Lung (tissue), 11 donors: ENCODE measurements at regions not wholly inside any gene's neighbourhood (a gene's known extent, or its start where the extent isn't known, plus 50 kb on each side); places are given as distances from the start of the nearest gene placed in this dataset.
"Not testable (repeated sequence)": the region's sequence is repeated elsewhere in the genome, so short reads cannot be mapped to it uniquely, and the experiment has no call there.

Experiments
- ATAC-seq: fragments of 200-7000 bp; cut with Tn5 transposase; one replicate; pipeline ENCODE4 v1.9.1; 2020; ENCODE audit warnings: moderate number of reproducible peaks; ENCODE audit not compliant: insufficient read depth, low FRiP score
- DNase-seq, 3 donors: peaks; one replicate each; pipeline ENCODE4 v3.0.0-alpha.2; 2013 to 2017
- H3K27ac ChIP-seq, 2 donors: one replicate each; pipeline ENCODE4 v1.5.1; 2013; ENCODE audit warnings: mild to moderate bottlenecking in 2 of 2, moderate library complexity in 2 of 2, control low read depth in 1 of 2, inconsistent platforms in 1 of 2, low read depth in 1 of 2, low read length in 1 of 2
- H3K27me3 ChIP-seq, 3 donors: one replicate each; pipeline ENCODE4 v1.5.1; 2013; ENCODE audit warnings: low read length in 2 of 3; ENCODE audit not compliant: control insufficient read depth in 3 of 3, insufficient read depth in 3 of 3
- H3K36me3 ChIP-seq, 4 donors: one replicate each; pipeline ENCODE4 v1.5.1; 2013; ENCODE audit warnings: low read length in 4 of 4, mild to moderate bottlenecking in 1 of 4, moderate library complexity in 1 of 4; ENCODE audit not compliant: control insufficient read depth in 4 of 4, insufficient read depth in 4 of 4
- H3K4me1 ChIP-seq, 5 donors: one replicate each; pipeline ENCODE4 v1.5.1; 2013; ENCODE audit warnings: low read length in 5 of 5, mild to moderate bottlenecking in 2 of 5, moderate library complexity in 1 of 5; ENCODE audit not compliant: control insufficient read depth in 5 of 5, insufficient read depth in 5 of 5
- H3K4me3 ChIP-seq: one replicate; pipeline ENCODE4 v1.5.1; 2013; ENCODE audit warnings: mild to moderate bottlenecking, control low read depth, moderate library complexity
- H3K9ac ChIP-seq, 2 donors: one replicate each; pipeline ENCODE4 v1.5.1; 2013; ENCODE audit warnings: low read length in 2 of 2, control low read depth in 1 of 2; ENCODE audit not compliant: insufficient read depth in 1 of 2
- H3K9me3 ChIP-seq, 4 donors: one replicate each; pipeline ENCODE4 v1.5.1; 2013; ENCODE audit warnings: low read length in 3 of 4, mild to moderate bottlenecking in 1 of 4, moderate library complexity in 1 of 4; ENCODE audit not compliant: control insufficient read depth in 4 of 4, insufficient read depth in 3 of 4
- WGBS, 2 donors: extraction: QIAGEN DNeasy Blood & Tissue Kit; methylation state at CpG; one replicate each; pipeline ENCODE4 v1.1.7; 2013; 5-methylcytosine and 5-hydroxymethylcytosine counted together
- TF ChIP-seq, protein P1 (sequence below): IDR thresholded peaks from 2 replicates; pipeline ENCODE4 v1.5.1; 2012; ENCODE audit warnings: mild to moderate bottlenecking; ENCODE audit errors: control extremely low read depth, extremely low read depth
- donor health status: control.
- donor health status: control.
- donor health status: Bipolar disorder and iron deficiency.
- donor health status: healthy.
- donor health status: DM: yes; HTN: yes; CAD: no.

- no peaks in the 10 kb centered on the region for H3K9me3 ChIP-seq
- H3K36me3 ChIP-seq: no peaks in the 10 kb centered on the region
- 73 to 90% methylated on average over 5 of the region's 5 CpGs for WGBS, 2 donors
- H3K9ac ChIP-seq: no peak overlapping the region
- no peak for DNase-seq
- no peak for ATAC-seq
- no peak overlapping the region for H3K27ac ChIP-seq
- H3K4me3 ChIP-seq: no peak overlapping the region
- H3K4me1 ChIP-seq: peaks cover 0 to 4% (median 0%) of the 10 kb centered on the region in 5 donors
- TF ChIP-seq, protein P1, sequence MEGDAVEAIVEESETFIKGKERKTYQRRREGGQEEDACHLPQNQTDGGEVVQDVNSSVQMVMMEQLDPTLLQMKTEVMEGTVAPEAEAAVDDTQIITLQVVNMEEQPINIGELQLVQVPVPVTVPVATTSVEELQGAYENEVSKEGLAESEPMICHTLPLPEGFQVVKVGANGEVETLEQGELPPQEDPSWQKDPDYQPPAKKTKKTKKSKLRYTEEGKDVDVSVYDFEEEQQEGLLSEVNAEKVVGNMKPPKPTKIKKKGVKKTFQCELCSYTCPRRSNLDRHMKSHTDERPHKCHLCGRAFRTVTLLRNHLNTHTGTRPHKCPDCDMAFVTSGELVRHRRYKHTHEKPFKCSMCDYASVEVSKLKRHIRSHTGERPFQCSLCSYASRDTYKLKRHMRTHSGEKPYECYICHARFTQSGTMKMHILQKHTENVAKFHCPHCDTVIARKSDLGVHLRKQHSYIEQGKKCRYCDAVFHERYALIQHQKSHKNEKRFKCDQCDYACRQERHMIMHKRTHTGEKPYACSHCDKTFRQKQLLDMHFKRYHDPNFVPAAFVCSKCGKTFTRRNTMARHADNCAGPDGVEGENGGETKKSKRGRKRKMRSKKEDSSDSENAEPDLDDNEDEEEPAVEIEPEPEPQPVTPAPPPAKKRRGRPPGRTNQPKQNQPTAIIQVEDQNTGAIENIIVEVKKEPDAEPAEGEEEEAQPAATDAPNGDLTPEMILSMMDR: no peak
- no peaks in the 10 kb centered on the region for H3K27me3 ChIP-seq
These were observed 60.6 kb upstream of the RDX start for GRCh38 chr11:110356762-110357671.

GRCh38 chr11:110358336-110358735 lies 61.9 kb upstream of the RDX start:
- 97% methylated on average over 3 of the region's 3 CpGs for WGBS, 2 donors
- ATAC-seq: no peak
- H3K27ac ChIP-seq: no peak overlapping the region
- no peak for DNase-seq
- H3K9me3 ChIP-seq: no peaks in the 10 kb centered on the region
- H3K36me3 ChIP-seq: no peaks in the 10 kb centered on the region
- H3K4me3 ChIP-seq: no peak overlapping the region
- no peak overlapping the region for H3K9ac ChIP-seq
- TF ChIP-seq, protein P1: no peak
- no peaks in the 10 kb centered on the region for H3K27me3 ChIP-seq
- peaks cover 2 to 10% (median 3%) of the 10 kb centered on the region in 5 donors for H3K4me1 ChIP-seq

DNA sequence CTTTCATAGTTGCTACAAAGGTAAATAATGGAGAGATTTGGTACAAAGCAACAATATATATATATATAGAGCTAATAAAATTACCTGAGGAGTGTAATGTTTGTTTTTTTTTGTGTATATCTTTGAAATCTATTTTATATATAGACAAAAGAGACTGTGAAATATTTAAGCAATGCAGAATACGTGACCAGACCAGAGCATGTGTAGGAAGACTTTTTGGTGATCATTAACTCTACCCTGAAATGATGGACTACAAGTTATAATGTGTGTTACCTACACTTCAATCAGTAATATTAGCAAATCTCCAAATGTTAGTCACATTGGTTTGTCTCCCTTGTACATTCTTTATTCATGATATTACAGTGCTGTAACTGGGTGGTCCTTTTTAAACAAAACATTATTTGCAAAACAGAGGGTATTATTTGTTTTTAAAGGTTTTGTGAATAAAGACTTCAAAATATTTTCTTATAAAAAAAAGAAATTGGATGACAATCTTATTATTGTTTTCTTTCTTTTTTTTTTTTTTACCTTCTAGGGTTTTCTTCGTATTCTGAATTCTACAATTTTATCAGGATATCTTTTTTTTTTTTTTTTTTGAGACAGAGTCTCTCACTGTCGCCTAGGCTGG lies 64.5 kb upstream of the RDX start:
- not testable (repeated sequence) for DNase-seq, H3K4me3 ChIP-seq, H3K27me3 ChIP-seq, H3K27ac ChIP-seq, H3K9ac ChIP-seq, ATAC-seq, H3K9me3 ChIP-seq, H3K36me3 ChIP-seq
- peaks cover 4 to 12% (median 7%) of the 10 kb centered on the region in 5 donors for H3K4me1 ChIP-seq
- 91 to 97% methylated on average over 3 of the region's 3 CpGs for WGBS, 2 donors

- Histone ChIP-seq H3K4me3 (no peak overlapping the region), H3K9me3 (no peaks in the 10 kb centered on the region), H3K27ac (peak overlapping the region; percentile 36 to 41), H3K4me1 (peaks cover 7 to 19% (median 13%) of the 10 kb centered on the region in 5 donors), H3K36me3 (no peaks in the 10 kb centered on the region), H3K9ac (no peak overlapping the region), H3K27me3 (no peaks in the 10 kb centered on the region)
- DNase-seq: peak; percentile 40 to 58 (median 52)
- ATAC-seq: no peak
- TF ChIP-seq, protein P1: no peak
- 23 to 26% methylated on average over 6 of the region's 6 CpGs for WGBS, 2 donors
These were observed 66.6 kb upstream of the RDX start for GRCh38 chr11:110362971-110363509.
